Thymus (tissue), 11 donors: ENCODE measurements at regions not wholly inside any gene's neighbourhood (a gene's known extent, or its start where the extent isn't known, plus 50 kb on each side); places are given as distances from the start of the nearest gene placed in this dataset.

Source experiments
- DNase-seq, 9 donors: peaks; one replicate each; pipeline ENCODE4 v3.0.0-alpha.2; 2013; ENCODE audit warnings: low spot score in 9 of 9, low read depth in 6 of 9, missing footprints in 1 of 9
- H3K27ac ChIP-seq, 2 donors: one replicate each; pipeline ENCODE4 v1.5.1; 2013; ENCODE audit warnings: control low read depth in 1 of 2, low read depth in 1 of 2, low read length in 1 of 2, mild to moderate bottlenecking in 1 of 2, moderate library complexity in 1 of 2
- H3K27me3 ChIP-seq, 2 donors: one replicate each; pipeline ENCODE4 v1.5.1; 2013; ENCODE audit warnings: low read length in 1 of 2; ENCODE audit not compliant: control insufficient read depth in 2 of 2, insufficient read depth in 1 of 2
- H3K36me3 ChIP-seq, 2 donors: one replicate each; pipeline ENCODE4 v1.5.1; 2013; ENCODE audit warnings: low read length in 1 of 2, mild to moderate bottlenecking in 1 of 2, moderate library complexity in 1 of 2; ENCODE audit not compliant: control insufficient read depth in 2 of 2, insufficient read depth in 2 of 2
- H3K4me1 ChIP-seq, 2 donors: one replicate each; pipeline ENCODE4 v1.5.1; 2013; ENCODE audit warnings: low read length in 2 of 2; ENCODE audit not compliant: control insufficient read depth in 2 of 2, insufficient read depth in 2 of 2
- H3K4me3 ChIP-seq, 2 donors: one replicate each; pipeline ENCODE4 v1.5.1; 2013; ENCODE audit warnings: low read length in 2 of 2, control low read depth in 1 of 2, mild to moderate bottlenecking in 1 of 2
- H3K9me3 ChIP-seq, 2 donors: one replicate each; pipeline ENCODE4 v1.5.1; 2013; ENCODE audit warnings: low read length in 1 of 2, mild to moderate bottlenecking in 1 of 2; ENCODE audit not compliant: control insufficient read depth in 2 of 2, insufficient read depth in 1 of 2
- WGBS: extraction: QIAGEN DNeasy Blood & Tissue Kit; methylation state at CpG from one replicate; pipeline ENCODE4 v1.1.7; 2013; 5-methylcytosine and 5-hydroxymethylcytosine counted together
- donor health status: healthy.

DNA sequence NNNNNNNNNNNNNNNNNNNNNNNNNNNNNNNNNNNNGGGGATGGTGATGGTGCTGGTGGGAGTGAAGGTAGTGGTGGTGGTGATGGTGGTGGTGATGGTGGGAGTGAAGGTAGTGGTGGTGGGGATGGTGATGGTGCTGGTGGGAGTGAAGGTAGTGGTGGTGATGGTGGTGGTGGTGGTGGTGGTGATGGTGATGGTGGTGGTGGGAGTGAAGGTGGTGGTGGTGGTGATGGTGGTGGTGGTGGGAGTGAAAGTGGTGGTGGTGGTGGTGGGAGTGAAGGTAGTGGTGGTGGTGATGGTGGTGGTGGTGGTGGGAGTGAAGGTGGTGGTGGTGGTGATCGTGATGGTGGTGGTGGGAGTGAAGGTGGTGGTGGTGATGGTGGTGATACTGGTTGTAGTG, 93.6 kb downstream of the CRYAA start:
- H3K9me3 ChIP-seq: peaks cover 1 to 6% of the 10 kb centered on the region in 2 donors
- no peaks in the 10 kb centered on the region for H3K27me3 ChIP-seq
- 60% methylated on average over 1 of the region's 1 CpG for WGBS
- H3K27ac ChIP-seq: no peak overlapping the region
- DNase-seq: no peak
- H3K4me1 ChIP-seq: no peaks in the 10 kb centered on the region
- H3K36me3 ChIP-seq: no peaks in the 10 kb centered on the region
- no peak overlapping the region for H3K4me3 ChIP-seq
